ENCODE measurements at regions not wholly inside any gene's neighbourhood (a gene's known extent, or its start where the extent isn't known, plus 50 kb on each side); places are given as distances from the start of the nearest gene placed in this dataset.

DNA sequence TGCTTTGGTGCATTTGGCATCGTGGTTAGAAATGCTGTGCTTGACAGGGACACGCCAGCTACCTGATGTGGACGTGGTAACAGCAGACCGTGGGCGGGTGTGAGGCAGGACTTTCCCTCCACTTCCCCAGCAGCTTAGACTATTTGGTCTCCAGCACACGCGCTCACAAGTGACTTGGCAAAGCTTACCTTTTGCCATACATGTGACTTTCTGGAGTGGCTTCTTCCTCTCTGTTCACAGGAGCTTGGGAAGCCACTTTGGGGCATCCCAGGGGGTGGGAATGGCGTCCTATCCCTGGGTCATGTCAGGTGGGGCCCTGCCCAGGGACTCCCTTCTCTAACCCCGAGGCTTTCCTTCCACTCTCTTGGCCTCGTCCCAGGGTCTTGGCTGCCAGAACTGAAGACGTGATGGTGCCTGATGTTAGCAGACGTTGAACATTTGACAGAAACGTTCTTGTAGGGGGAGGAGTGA lies 228.7 kb upstream of the KLF6 start:
- TF ChIP-seq NCOA2 (IDR thresholded peaks at IDR 0.05; ENCODE audit: partially characterized antibody in 2 of 2) (no peak), ZC3H4 (CRISPR knock-in tag; IDR thresholded peaks at IDR 0.05; ENCODE audit: borderline replicate concordance) (no peak), MECOM (CRISPR knock-in tag; IDR thresholded peaks at IDR 0.05) (no peak), ZNF232 (CRISPR knock-in tag; IDR thresholded peaks at IDR 0.05) (no peak), ZBTB17 (CRISPR knock-in tag; IDR thresholded peaks at IDR 0.05) (no peak), POLR2A (conservative IDR thresholded peaks at IDR 0.05) (no peak), PML (IDR thresholded peaks at IDR 0.05; ENCODE audit: low read length) (no peak), EZH2 (IDR thresholded peaks at IDR 0.05; ENCODE audit: borderline replicate concordance, low read depth, low read length) (no peak), ZNF311 (CRISPR knock-in tag; IDR thresholded peaks at IDR 0.05) (no peak)
- TF ChIP-seq, protein P1, sequence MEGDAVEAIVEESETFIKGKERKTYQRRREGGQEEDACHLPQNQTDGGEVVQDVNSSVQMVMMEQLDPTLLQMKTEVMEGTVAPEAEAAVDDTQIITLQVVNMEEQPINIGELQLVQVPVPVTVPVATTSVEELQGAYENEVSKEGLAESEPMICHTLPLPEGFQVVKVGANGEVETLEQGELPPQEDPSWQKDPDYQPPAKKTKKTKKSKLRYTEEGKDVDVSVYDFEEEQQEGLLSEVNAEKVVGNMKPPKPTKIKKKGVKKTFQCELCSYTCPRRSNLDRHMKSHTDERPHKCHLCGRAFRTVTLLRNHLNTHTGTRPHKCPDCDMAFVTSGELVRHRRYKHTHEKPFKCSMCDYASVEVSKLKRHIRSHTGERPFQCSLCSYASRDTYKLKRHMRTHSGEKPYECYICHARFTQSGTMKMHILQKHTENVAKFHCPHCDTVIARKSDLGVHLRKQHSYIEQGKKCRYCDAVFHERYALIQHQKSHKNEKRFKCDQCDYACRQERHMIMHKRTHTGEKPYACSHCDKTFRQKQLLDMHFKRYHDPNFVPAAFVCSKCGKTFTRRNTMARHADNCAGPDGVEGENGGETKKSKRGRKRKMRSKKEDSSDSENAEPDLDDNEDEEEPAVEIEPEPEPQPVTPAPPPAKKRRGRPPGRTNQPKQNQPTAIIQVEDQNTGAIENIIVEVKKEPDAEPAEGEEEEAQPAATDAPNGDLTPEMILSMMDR (IDR thresholded peaks at IDR 0.05 in 2 of 3, conservative IDR thresholded peaks at IDR 0.05 in 1 of 3; ENCODE audit: insufficient read depth in 2 of 3, low read depth in 1 of 3, low read length in 3 of 3), result no peak
- TF ChIP-seq, protein P2, sequence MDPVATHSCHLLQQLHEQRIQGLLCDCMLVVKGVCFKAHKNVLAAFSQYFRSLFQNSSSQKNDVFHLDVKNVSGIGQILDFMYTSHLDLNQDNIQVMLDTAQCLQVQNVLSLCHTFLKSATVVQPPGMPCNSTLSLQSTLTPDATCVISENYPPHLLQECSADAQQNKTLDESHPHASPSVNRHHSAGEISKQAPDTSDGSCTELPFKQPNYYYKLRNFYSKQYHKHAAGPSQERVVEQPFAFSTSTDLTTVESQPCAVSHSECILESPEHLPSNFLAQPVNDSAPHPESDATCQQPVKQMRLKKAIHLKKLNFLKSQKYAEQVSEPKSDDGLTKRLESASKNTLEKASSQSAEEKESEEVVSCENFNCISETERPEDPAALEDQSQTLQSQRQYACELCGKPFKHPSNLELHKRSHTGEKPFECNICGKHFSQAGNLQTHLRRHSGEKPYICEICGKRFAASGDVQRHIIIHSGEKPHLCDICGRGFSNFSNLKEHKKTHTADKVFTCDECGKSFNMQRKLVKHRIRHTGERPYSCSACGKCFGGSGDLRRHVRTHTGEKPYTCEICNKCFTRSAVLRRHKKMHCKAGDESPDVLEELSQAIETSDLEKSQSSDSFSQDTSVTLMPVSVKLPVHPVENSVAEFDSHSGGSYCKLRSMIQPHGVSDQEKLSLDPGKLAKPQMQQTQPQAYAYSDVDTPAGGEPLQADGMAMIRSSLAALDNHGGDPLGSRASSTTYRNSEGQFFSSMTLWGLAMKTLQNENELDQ (CRISPR knock-in tag; IDR thresholded peaks at IDR 0.05; ENCODE audit: borderline replicate concordance), result no peak
- TF ChIP-seq, protein P3, sequence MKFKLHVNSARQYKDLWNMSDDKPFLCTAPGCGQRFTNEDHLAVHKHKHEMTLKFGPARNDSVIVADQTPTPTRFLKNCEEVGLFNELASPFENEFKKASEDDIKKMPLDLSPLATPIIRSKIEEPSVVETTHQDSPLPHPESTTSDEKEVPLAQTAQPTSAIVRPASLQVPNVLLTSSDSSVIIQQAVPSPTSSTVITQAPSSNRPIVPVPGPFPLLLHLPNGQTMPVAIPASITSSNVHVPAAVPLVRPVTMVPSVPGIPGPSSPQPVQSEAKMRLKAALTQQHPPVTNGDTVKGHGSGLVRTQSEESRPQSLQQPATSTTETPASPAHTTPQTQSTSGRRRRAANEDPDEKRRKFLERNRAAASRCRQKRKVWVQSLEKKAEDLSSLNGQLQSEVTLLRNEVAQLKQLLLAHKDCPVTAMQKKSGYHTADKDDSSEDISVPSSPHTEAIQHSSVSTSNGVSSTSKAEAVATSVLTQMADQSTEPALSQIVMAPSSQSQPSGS (CRISPR knock-in tag; IDR thresholded peaks at IDR 0.05), result no peak
- TF ChIP-seq, protein P4, sequence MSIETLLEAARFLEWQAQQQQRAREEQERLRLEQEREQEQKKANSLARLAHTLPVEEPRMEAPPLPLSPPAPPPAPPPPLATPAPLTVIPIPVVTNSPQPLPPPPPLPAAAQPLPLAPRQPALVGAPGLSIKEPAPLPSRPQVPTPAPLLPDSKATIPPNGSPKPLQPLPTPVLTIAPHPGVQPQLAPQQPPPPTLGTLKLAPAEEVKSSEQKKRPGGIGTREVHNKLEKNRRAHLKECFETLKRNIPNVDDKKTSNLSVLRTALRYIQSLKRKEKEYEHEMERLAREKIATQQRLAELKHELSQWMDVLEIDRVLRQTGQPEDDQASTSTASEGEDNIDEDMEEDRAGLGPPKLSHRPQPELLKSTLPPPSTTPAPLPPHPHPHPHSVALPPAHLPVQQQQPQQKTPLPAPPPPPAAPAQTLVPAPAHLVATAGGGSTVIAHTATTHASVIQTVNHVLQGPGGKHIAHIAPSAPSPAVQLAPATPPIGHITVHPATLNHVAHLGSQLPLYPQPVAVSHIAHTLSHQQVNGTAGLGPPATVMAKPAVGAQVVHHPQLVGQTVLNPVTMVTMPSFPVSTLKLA (conservative IDR thresholded peaks at IDR 0.05), result no peak

All from K562 (cell line).